ENCODE measurements at regions not wholly inside any gene's neighbourhood (a gene's known extent, or its start where the extent isn't known, plus 50 kb on each side); places are given as distances from the start of the nearest gene placed in this dataset.

DNA sequence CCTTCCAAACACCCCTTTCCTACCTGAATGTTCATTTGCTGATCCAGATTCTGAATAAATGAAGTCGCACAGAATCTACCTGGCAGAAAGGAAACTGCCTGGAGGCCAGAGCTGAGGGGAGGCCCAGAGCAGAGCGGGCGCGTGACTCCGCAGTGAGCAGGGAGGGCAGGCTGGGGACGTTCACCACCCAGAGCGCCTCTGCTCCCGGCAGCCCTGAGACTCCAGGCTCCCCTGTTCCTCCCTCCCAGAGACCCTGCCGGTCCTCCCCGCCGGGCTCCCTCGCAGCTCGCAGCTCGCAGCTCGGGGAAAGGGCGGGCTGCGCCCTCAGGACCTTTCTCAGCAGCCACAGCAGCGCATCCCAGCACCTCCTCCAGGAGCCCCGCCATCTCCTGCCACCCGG lies 176.7 kb upstream of the ZNF32 start:
- no peaks in the 10 kb centered on the region for H3K79me2 ChIP-seq (ENCODE audit: insufficient read depth, low read length)
- Mint-ChIP-seq H3K27me3 (ENCODE audit: low read depth in 3 of 3) (peaks cover 2 to 13% (median 6%) of the 10 kb centered on the region in 3 donors), H3K36me3 (no peaks in the 10 kb centered on the region), H3K27ac (no peak overlapping the region), H3K9me3 (peaks cover 0 to 7% (median 5%) of the 10 kb centered on the region in 7 donors), H3K4me3 (no peak overlapping the region), H3K4me1 (no peaks in the 10 kb centered on the region)
- H2AFZ ChIP-seq (ENCODE audit: insufficient read depth, low read depth, low read length, poor library complexity, severe bottlenecking) = no peak overlapping the region
- H3K4me3 ChIP-seq (replicated peaks in 1 of 3; ENCODE audit: low read depth in 2 of 3, low read length in 3 of 3) = no peak overlapping the region
- no peaks in the 10 kb centered on the region for H3K36me3 ChIP-seq (replicated peaks in 1 of 2; ENCODE audit: control insufficient read depth in 1 of 2, insufficient read depth in 2 of 2, low read length in 2 of 2)
- H3K4me1 ChIP-seq (ENCODE audit: control insufficient read depth in 1 of 2, insufficient read depth in 2 of 2, low read length in 2 of 2) = no peaks in the 10 kb centered on the region
- no peak overlapping the region for H3K4me2 ChIP-seq (replicated peaks; ENCODE audit: extremely low read depth, low read length, poor library complexity, severe bottlenecking)
- no peaks in the 10 kb centered on the region for H4K20me1 ChIP-seq (ENCODE audit: insufficient read depth, low read length)
- no peak overlapping the region for H3K27ac ChIP-seq (ENCODE audit: low read depth in 1 of 2, low read length in 2 of 2)
- TF ChIP-seq, protein P1, sequence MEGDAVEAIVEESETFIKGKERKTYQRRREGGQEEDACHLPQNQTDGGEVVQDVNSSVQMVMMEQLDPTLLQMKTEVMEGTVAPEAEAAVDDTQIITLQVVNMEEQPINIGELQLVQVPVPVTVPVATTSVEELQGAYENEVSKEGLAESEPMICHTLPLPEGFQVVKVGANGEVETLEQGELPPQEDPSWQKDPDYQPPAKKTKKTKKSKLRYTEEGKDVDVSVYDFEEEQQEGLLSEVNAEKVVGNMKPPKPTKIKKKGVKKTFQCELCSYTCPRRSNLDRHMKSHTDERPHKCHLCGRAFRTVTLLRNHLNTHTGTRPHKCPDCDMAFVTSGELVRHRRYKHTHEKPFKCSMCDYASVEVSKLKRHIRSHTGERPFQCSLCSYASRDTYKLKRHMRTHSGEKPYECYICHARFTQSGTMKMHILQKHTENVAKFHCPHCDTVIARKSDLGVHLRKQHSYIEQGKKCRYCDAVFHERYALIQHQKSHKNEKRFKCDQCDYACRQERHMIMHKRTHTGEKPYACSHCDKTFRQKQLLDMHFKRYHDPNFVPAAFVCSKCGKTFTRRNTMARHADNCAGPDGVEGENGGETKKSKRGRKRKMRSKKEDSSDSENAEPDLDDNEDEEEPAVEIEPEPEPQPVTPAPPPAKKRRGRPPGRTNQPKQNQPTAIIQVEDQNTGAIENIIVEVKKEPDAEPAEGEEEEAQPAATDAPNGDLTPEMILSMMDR (IDR thresholded peaks at IDR 0.05) = no peak
- no peaks in the 10 kb centered on the region for H3K27me3 ChIP-seq (ENCODE audit: control insufficient read depth in 2 of 2, insufficient read depth in 2 of 2, low read length in 2 of 2)
- peaks cover 0 to 9% of the 10 kb centered on the region in 2 donors for H3K9me3 ChIP-seq (replicated peaks in 1 of 2; ENCODE audit: control insufficient read depth in 1 of 2, insufficient read depth in 1 of 2, low read length in 2 of 2)
- WGBS (ENCODE audit: insufficient coverage) = 95% methylated on average over 18 of the region's 20 CpGs
- no peak for DNase-seq
- intact Hi-C loops (cut with micrococcal nuclease) = no loop called here
- H3K9ac ChIP-seq (ENCODE audit: insufficient read depth, low read length, poor library complexity, severe bottlenecking) = no peak overlapping the region

DNA sequence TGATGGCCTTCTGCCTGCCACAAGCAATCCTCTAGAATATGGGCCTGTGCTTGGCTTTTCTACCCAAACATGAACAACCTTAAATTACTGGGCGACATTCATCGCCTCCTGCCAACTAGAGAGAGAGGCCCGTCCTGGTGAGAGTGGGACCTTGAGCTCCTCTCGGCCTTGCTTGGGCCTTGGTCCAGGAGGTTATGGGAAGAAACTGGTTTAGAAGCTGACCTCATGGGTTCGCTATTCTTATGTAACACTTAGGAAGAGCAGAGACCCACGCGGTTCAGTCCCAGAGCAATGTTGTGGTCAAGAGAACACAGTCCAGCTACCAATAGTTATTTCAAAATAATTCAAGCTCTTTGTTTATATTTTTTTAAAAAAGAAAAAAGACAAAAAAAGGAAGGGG lies 176.3 kb upstream of the ZNF32 start:
- no peaks in the 10 kb centered on the region for H3K27me3 ChIP-seq (ENCODE audit: control insufficient read depth in 2 of 2, insufficient read depth in 2 of 2, low read length in 2 of 2)
- H3K9me3 ChIP-seq (replicated peaks in 1 of 2; ENCODE audit: control insufficient read depth in 1 of 2, insufficient read depth in 1 of 2, low read length in 2 of 2) = peaks cover 0 to 9% of the 10 kb centered on the region in 2 donors
- DNase-seq = no peak
- H3K9me3 Mint-ChIP-seq = peaks cover 0 to 7% (median 5%) of the 10 kb centered on the region in 7 donors
- no peak overlapping the region for H2AFZ ChIP-seq (ENCODE audit: insufficient read depth, low read depth, low read length, poor library complexity, severe bottlenecking)
- H3K4me1 ChIP-seq (ENCODE audit: control insufficient read depth in 1 of 2, insufficient read depth in 2 of 2, low read length in 2 of 2) = no peaks in the 10 kb centered on the region
- no peaks in the 10 kb centered on the region for H3K4me1 Mint-ChIP-seq
- intact Hi-C loops (cut with micrococcal nuclease) = no loop called here
- H3K27me3 Mint-ChIP-seq (ENCODE audit: low read depth in 3 of 3) = peaks cover 5 to 10% (median 6%) of the 10 kb centered on the region in 3 donors
- no peaks in the 10 kb centered on the region for H3K36me3 ChIP-seq (replicated peaks in 1 of 2; ENCODE audit: control insufficient read depth in 1 of 2, insufficient read depth in 2 of 2, low read length in 2 of 2)
- H3K36me3 Mint-ChIP-seq = no peaks in the 10 kb centered on the region
- no peak overlapping the region for H3K27ac Mint-ChIP-seq
- no peak overlapping the region for H3K4me2 ChIP-seq (replicated peaks; ENCODE audit: extremely low read depth, low read length, poor library complexity, severe bottlenecking)
- H4K20me1 ChIP-seq (ENCODE audit: insufficient read depth, low read length) = no peaks in the 10 kb centered on the region
- TF ChIP-seq, protein P1 (IDR thresholded peaks at IDR 0.05) = no peak
- 71% methylated on average over 2 of the region's 7 CpGs for whole genome bisulfite sequencing (ENCODE audit: insufficient coverage)
- H3K79me2 ChIP-seq (ENCODE audit: insufficient read depth, low read length) = no peaks in the 10 kb centered on the region
- H3K4me3 ChIP-seq (replicated peaks in 1 of 3; ENCODE audit: low read depth in 2 of 3, low read length in 3 of 3) = no peak overlapping the region
- H3K4me3 Mint-ChIP-seq = no peak overlapping the region
- no peak overlapping the region for H3K9ac ChIP-seq (ENCODE audit: insufficient read depth, low read length, poor library complexity, severe bottlenecking)
- H3K27ac ChIP-seq (ENCODE audit: low read depth in 1 of 2, low read length in 2 of 2) = no peak overlapping the region
